Mesenchymal stem cell (in vitro differentiated cells and primary cell): ENCODE measurements at regions not wholly inside any gene's neighbourhood (a gene's known extent, or its start where the extent isn't known, plus 50 kb on each side); places are given as distances from the start of the nearest gene placed in this dataset.

Source experiments
- DNase-seq: peaks from one replicate; pipeline ENCODE4 v3.0.0-alpha.2; 2013
- H2AFZ ChIP-seq: one replicate; pipeline ENCODE4 v1.6.1; 2013; ENCODE audit warnings: low read depth, mild to moderate bottlenecking, control low read depth, inconsistent platforms, low read length, moderate library complexity
- H2AK5ac ChIP-seq: 2 replicates; pipeline ENCODE4 v1.6.1; 2013; ENCODE audit warnings: low read length, moderate library complexity, mild to moderate bottlenecking, inconsistent platforms; ENCODE audit not compliant: severe bottlenecking
- H2BK120ac ChIP-seq: one replicate; pipeline ENCODE4 v1.6.1; 2013; ENCODE audit warnings: low read depth, mild to moderate bottlenecking, inconsistent platforms, low read length, moderate library complexity
- H2BK12ac ChIP-seq, 2 experiments: one replicate each; pipeline ENCODE4 v1.6.1; 2013; ENCODE audit warnings: inconsistent platforms in 2 of 2, low read length in 2 of 2, mild to moderate bottlenecking in 2 of 2, moderate library complexity in 2 of 2, control low read depth in 1 of 2
- H2BK15ac ChIP-seq: one replicate; pipeline ENCODE4 v1.6.1; 2013; ENCODE audit warnings: mild to moderate bottlenecking, low read depth, inconsistent platforms; ENCODE audit not compliant: poor library complexity, severe bottlenecking
- H2BK5ac ChIP-seq: 2 replicates; pipeline ENCODE4 v1.6.1; 2013; ENCODE audit warnings: low read depth, mild to moderate bottlenecking, low read length, control low read depth, inconsistent platforms; ENCODE audit not compliant: poor library complexity, severe bottlenecking
- H3K14ac ChIP-seq, 2 experiments: one replicate each; pipeline ENCODE4 v1.6.1; 2013; ENCODE audit warnings: inconsistent platforms in 2 of 2, low read length in 2 of 2, control low read depth in 1 of 2, mild to moderate bottlenecking in 1 of 2, moderate library complexity in 1 of 2
- H3K18ac ChIP-seq, 2 experiments: one replicate each; pipeline ENCODE4 v1.6.1; 2013; ENCODE audit warnings: inconsistent platforms in 2 of 2, low read length in 2 of 2, control low read depth in 1 of 2, low read depth in 1 of 2, mild to moderate bottlenecking in 1 of 2
- H3K23ac ChIP-seq, 2 experiments: one replicate each; pipeline ENCODE4 v1.6.1; 2013; ENCODE audit warnings: inconsistent platforms in 2 of 2, low read length in 2 of 2, mild to moderate bottlenecking in 2 of 2, moderate library complexity in 2 of 2, control low read depth in 1 of 2
- H3K27ac ChIP-seq: 2 replicates; pipeline ENCODE4 v1.5.1; 2013; ENCODE audit warnings: mild to moderate bottlenecking, moderate library complexity, low read length, control low read depth, inconsistent platforms; ENCODE audit not compliant: poor library complexity, severe bottlenecking
- H3K27me3 ChIP-seq, 2 experiments: 2 replicates each; pipeline versions ENCODE4 v1.6.1 to v1.7.0; 2013; ENCODE audit warnings: low read length in 2 of 2, mild to moderate bottlenecking in 2 of 2, moderate library complexity in 2 of 2, control low read depth in 1 of 2, inconsistent platforms in 1 of 2; ENCODE audit not compliant: control insufficient read depth in 1 of 2, insufficient read depth in 1 of 2
- H3K36me3 ChIP-seq, 2 experiments: 2 replicates each; pipeline versions ENCODE4 v1.6.1 to v1.7.0; 2013; ENCODE audit warnings: low read length in 2 of 2, control low read depth in 1 of 2, inconsistent platforms in 1 of 2, low read depth in 1 of 2, mild to moderate bottlenecking in 1 of 2; ENCODE audit not compliant: insufficient read depth in 2 of 2, control insufficient read depth in 1 of 2
- H3K4ac ChIP-seq, 2 experiments: one replicate each; pipeline ENCODE4 v1.6.1; 2013; ENCODE audit warnings: inconsistent platforms in 2 of 2, low read length in 2 of 2, mild to moderate bottlenecking in 2 of 2, moderate library complexity in 2 of 2, control low read depth in 1 of 2, low read depth in 1 of 2
- H3K4me1 ChIP-seq: 2 replicates; pipeline ENCODE4 v1.6.1; 2013; ENCODE audit warnings: low read depth, low read length, control low read depth; ENCODE audit not compliant: control insufficient read depth, insufficient read depth
- H3K4me2 ChIP-seq: 2 replicates; pipeline ENCODE4 v1.6.1; 2013; ENCODE audit warnings: low read length, mild to moderate bottlenecking, inconsistent platforms; ENCODE audit not compliant: poor library complexity, severe bottlenecking
- H3K4me3 ChIP-seq, 2 experiments: 2 replicates each; pipeline versions ENCODE4 v1.5.1 to v1.7.0; 2013; ENCODE audit warnings: low read length in 2 of 2, mild to moderate bottlenecking in 2 of 2, control low read depth in 1 of 2, low read depth in 1 of 2; ENCODE audit not compliant: insufficient read depth in 1 of 2
- H3K79me1 ChIP-seq: replicated peaks from 2 replicates; pipeline ENCODE4 v1.6.1; 2013; ENCODE audit warnings: mild to moderate bottlenecking, control low read depth, low read length, inconsistent platforms; ENCODE audit not compliant: poor library complexity, severe bottlenecking
- H3K9ac ChIP-seq: 2 replicates; pipeline ENCODE4 v1.7.0; 2013; ENCODE audit warnings: mild to moderate bottlenecking, low read length, moderate library complexity
- H3K9me3 ChIP-seq: 2 replicates; pipeline ENCODE4 v1.7.0; 2013; ENCODE audit warnings: mild to moderate bottlenecking, low read length; ENCODE audit not compliant: control insufficient read depth
- H4K8ac ChIP-seq: one replicate; pipeline ENCODE4 v1.6.1; 2013; ENCODE audit warnings: inconsistent platforms, mild to moderate bottlenecking, low read length, moderate library complexity
- H4K91ac ChIP-seq: one replicate; pipeline ENCODE4 v1.6.1; 2013; ENCODE audit warnings: mild to moderate bottlenecking, low read length, inconsistent platforms
- WGBS: methylation state at CpG from one replicate; pipeline ENCODE4 v1.1.7; 2013; ENCODE audit warnings: mixed read lengths; 5-methylcytosine and 5-hydroxymethylcytosine counted together

GRCh38 chr1:195482137-195482536 lies 1126.1 kb downstream of the KCNT2 start:
- H2BK120ac ChIP-seq = no peak overlapping the region
- H2AFZ ChIP-seq = no peak overlapping the region
- no peak overlapping the region for H2BK12ac ChIP-seq
- no peak for DNase-seq
- H4K8ac ChIP-seq = no peak overlapping the region
- H3K4me2 ChIP-seq = no peak overlapping the region
- H3K18ac ChIP-seq = no peak overlapping the region
- no peak overlapping the region for H3K4me3 ChIP-seq
- H2BK5ac ChIP-seq = no peak overlapping the region
- H3K9me3 ChIP-seq = no peaks in the 10 kb centered on the region
- H3K4me1 ChIP-seq = no peaks in the 10 kb centered on the region
- 90% methylated on average over 6 of the region's 6 CpGs for WGBS
- no peak overlapping the region for H3K27ac ChIP-seq
- no peaks in the 10 kb centered on the region for H3K36me3 ChIP-seq
- no peak overlapping the region for H3K4ac ChIP-seq
- H2AK5ac ChIP-seq = no peak overlapping the region
- H2BK15ac ChIP-seq = no peak overlapping the region
- H3K79me1 ChIP-seq = no peaks in the 10 kb centered on the region
- H3K9ac ChIP-seq = no peak overlapping the region
- H3K23ac ChIP-seq = no peak overlapping the region
- no peaks in the 10 kb centered on the region for H3K27me3 ChIP-seq
- no peak overlapping the region for H3K14ac ChIP-seq
- H4K91ac ChIP-seq = no peak overlapping the region

- DNase-seq = no peak
- Histone ChIP-seq H2BK120ac (no peak overlapping the region), H3K23ac (no peak overlapping the region), H3K4me3 (no peak overlapping the region), H3K36me3 (no peaks in the 10 kb centered on the region), H3K79me1 (no peaks in the 10 kb centered on the region), H3K18ac (no peak overlapping the region), H4K91ac (no peak overlapping the region), H2BK12ac (no peak overlapping the region), H3K27ac (no peak overlapping the region), H2AK5ac (no peak overlapping the region), H3K14ac (no peak overlapping the region), H2BK5ac (no peak overlapping the region), H2AFZ (no peak overlapping the region), H3K4me1 (no peaks in the 10 kb centered on the region), H2BK15ac (no peak overlapping the region), H3K9ac (no peak overlapping the region), H3K27me3 (no peaks in the 10 kb centered on the region), H3K4ac (peak overlapping the region in 1 of 2 experiments; percentile 13), H4K8ac (peak overlapping the region; percentile 23), H3K9me3 (no peaks in the 10 kb centered on the region), H3K4me2 (no peak overlapping the region)
- 93% methylated on average over 3 of the region's 3 CpGs for WGBS
Measured at GRCh38 chr1:195481293-195481692, 1126.9 kb downstream of the KCNT2 start.

- Histone ChIP-seq H3K27ac (no peak overlapping the region), H3K9ac (no peak overlapping the region), H3K4me1 (no peaks in the 10 kb centered on the region), H3K4ac (no peak overlapping the region), H3K4me2 (no peak overlapping the region), H2AFZ (no peak overlapping the region), H4K91ac (no peak overlapping the region), H3K9me3 (no peaks in the 10 kb centered on the region), H3K36me3 (no peaks in the 10 kb centered on the region), H3K14ac (no peak overlapping the region), H2BK12ac (no peak overlapping the region), H3K23ac (no peak overlapping the region), H3K27me3 (no peaks in the 10 kb centered on the region), H2BK15ac (no peak overlapping the region), H2AK5ac (no peak overlapping the region), H3K79me1 (no peaks in the 10 kb centered on the region), H3K18ac (no peak overlapping the region), H4K8ac (no peak overlapping the region), H3K4me3 (no peak overlapping the region), H2BK120ac (no peak overlapping the region), H2BK5ac (no peak overlapping the region)
- DNase-seq = no peak
- 69% methylated on average over 1 of the region's 1 CpG for WGBS
Measured at GRCh38 chr1:195475568-195475967, 1132.7 kb downstream of the KCNT2 start.

- Histone ChIP-seq H2BK15ac (no peak overlapping the region), H3K4me3 (no peak overlapping the region), H3K9me3 (no peaks in the 10 kb centered on the region), H3K4me1 (no peaks in the 10 kb centered on the region), H2BK5ac (no peak overlapping the region), H4K91ac (no peak overlapping the region), H3K27me3 (no peaks in the 10 kb centered on the region), H2BK120ac (no peak overlapping the region), H4K8ac (no peak overlapping the region), H3K27ac (no peak overlapping the region), H3K9ac (no peak overlapping the region), H3K79me1 (no peaks in the 10 kb centered on the region), H3K18ac (no peak overlapping the region), H2AFZ (no peak overlapping the region), H3K4ac (no peak overlapping the region), H3K4me2 (no peak overlapping the region), H3K36me3 (no peaks in the 10 kb centered on the region), H2AK5ac (no peak overlapping the region), H3K14ac (no peak overlapping the region), H2BK12ac (no peak overlapping the region), H3K23ac (no peak overlapping the region)
- WGBS = 43% methylated on average over 3 of the region's 4 CpGs
- DNase-seq = no peak
Measured at GRCh38 chr1:195472291-195472690, 1135.9 kb downstream of the KCNT2 start.
